Activated effector memory CD4-positive, alpha-beta T cell treated with Interleukin-2 at 50 U/mL for 16 hours (primary cell): ENCODE measurements at regions not wholly inside any gene's neighbourhood (a gene's known extent, or its start where the extent isn't known, plus 50 kb on each side); places are given as distances from the start of the nearest gene placed in this dataset.

ENCODE experiments used
- DNase-seq: peaks from one replicate; pipeline ENCODE4 v3.0.0-alpha.2; 2020

GRCh38 chr1:187336441-187337168 lies 507.9 kb downstream of the PLA2G4A start:
- DNase-seq = no peak

- no peak for DNase-seq
Observed at GRCh38 chr1:187338762-187339412, 510.1 kb downstream of the PLA2G4A start.

GRCh38 chr1:187342495-187342894 lies 513.7 kb downstream of the PLA2G4A start:
- no peak for DNase-seq

DNA sequence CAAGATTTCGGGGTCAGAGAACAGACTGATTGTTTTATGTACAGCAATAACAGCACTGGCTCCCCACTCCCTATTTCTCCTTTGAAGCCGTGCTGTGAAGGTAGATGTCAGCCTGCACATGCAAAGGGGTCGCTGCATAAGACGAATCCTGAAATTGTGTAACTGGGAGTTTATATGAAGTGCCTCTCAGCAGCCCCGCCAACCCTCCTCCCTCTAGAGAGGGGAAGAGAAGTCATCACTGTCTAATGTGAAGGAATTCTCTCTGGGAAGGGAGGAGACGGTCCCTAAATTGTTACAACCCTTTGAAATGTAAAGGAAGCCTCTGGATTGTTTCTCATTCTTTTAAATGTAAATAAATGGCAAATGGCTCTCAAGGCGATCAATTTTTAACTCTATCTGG lies 545.3 kb downstream of the PLA2G4A start:
- DNase-seq = no peak

GRCh38 chr1:187374742-187375141 lies 546.0 kb downstream of the PLA2G4A start:
- no peak for DNase-seq

DNA sequence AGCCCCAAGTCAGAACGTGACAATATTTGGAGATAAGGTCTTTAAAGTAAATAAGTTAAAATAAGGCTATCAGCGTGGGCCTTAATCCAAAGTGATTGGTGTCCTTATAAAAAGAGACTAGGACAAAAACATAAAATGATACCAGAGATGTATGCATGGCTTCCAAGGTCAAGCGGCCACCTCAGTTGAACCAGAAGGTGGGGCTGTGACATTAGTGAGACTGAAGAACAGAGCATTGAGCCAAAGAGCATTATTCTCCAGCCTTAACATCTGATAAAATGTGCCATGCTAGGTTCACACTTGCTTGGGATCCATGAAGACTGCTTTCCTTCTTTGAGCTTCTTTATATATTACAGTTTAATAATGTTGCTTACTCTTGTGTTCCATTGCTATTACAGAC lies 554.6 kb downstream of the PLA2G4A start:
- no peak for DNase-seq

DNA sequence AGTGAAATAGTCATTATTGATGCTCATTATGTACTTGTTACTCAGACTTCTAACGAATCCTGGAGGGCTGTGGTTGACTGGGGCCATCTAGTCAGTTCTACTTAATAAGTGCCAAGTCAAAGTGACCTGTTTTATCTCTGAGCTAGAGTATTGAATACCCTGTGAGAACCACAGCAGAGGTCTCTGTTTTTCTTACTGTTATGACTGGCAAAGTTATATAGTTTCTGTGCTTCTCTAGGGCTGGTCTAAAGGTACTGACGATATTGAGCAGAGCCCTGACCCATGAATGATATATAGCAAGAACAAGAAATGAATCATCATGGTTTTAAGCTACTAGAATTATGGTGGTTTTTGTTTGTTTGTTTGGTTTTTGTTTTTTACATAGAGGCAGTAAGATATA lies 555.8 kb downstream of the PLA2G4A start:
- no peak for DNase-seq

DNA sequence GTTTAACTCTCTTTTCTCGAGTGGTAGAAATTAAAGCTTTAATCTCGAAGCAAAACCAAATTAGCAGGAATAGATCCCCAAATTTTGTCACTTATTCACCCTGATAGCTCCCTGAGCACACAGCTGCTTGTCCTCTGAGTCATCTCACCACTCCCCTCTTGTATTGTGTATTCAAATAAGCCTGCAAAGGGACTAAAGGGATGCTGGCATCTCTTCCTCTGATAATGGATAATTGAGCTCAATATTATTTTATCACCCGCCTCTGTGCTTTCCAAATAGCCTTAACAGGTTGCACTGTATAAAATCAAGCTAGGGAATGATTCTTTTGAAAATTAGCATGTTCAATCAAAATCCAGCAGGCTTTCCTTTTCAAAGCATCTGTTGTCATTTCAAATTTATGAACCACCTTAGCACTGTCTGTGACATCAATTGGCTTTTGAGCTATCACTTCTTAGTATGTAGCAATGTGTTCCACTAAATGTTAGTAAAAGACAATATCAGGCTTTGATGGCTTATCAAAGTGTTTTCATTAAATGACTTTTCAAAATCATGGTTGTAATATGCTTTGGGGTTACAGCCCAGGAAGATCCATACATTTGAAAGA lies 561.6 kb downstream of the PLA2G4A start:
- no peak for DNase-seq

- DNase-seq = no peak
Observed at GRCh38 chr1:187396226-187396625, 567.5 kb downstream of the PLA2G4A start.

DNA sequence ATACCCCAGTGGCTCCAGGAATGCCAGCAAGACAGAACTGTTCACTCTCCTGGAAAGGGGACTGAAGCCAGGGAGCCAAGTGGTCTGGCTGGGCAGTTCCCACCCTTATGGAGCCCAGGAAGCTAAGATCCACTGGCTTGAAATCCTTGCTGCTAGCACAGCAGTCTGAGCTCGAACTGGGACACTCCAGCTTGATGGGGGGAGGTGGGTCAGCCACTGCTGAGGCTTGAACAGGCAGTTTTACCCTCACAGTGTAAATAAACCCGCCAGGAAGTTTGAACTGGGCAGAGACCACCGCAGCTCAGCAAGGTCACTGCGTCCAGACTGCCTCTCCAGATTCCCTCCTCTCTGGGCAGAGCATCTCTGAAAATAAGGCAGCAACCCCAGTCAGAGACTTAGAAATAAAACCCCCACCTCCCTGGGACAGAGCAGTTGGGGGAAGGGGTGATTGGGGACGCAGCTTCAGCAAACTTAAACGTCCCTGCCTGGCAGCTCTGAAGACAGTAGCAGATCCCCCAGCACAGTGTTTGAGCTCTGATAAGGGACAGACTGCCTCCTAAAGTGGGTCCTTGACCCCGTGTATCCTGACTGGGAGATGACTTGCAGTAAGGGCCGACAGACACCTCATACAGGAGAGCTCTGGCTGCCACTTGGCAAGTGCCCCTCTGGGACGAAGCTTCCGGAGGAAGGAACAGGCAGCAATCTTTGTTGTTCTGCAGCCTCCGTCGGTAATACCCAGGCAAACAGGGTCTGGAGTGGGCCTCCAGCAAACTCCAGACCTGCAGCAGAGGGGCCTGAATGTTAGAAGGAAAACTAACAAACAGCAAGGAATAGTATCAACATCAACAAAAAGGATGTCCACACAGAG lies 568.4 kb downstream of the PLA2G4A start:
- DNase-seq = no peak

- DNase-seq = no peak
Observed at GRCh38 chr1:187408212-187409004, 579.7 kb downstream of the PLA2G4A start.

DNA sequence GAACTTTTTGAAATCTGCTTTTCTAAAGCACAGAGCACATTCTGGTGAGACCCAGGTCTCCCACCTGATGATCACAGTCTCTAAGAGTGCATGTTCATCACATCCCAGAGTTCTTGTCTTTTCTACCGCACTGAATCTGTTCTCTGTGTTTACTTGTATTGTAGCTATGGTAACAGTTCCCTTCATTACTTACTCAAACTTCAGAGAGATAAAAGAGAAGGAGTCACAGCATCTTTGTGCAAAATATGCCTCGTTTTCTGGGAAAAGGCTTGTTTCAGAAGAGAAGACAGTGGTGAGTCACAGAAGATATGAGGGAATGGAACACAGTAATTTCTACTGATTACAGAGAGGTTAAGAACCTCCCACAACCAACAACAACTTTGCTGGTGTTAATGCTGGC lies 580.6 kb downstream of the PLA2G4A start:
- DNase-seq = no peak

GRCh38 chr1:187411118-187411517 lies 582.4 kb downstream of the PLA2G4A start:
- DNase-seq = no peak

DNA sequence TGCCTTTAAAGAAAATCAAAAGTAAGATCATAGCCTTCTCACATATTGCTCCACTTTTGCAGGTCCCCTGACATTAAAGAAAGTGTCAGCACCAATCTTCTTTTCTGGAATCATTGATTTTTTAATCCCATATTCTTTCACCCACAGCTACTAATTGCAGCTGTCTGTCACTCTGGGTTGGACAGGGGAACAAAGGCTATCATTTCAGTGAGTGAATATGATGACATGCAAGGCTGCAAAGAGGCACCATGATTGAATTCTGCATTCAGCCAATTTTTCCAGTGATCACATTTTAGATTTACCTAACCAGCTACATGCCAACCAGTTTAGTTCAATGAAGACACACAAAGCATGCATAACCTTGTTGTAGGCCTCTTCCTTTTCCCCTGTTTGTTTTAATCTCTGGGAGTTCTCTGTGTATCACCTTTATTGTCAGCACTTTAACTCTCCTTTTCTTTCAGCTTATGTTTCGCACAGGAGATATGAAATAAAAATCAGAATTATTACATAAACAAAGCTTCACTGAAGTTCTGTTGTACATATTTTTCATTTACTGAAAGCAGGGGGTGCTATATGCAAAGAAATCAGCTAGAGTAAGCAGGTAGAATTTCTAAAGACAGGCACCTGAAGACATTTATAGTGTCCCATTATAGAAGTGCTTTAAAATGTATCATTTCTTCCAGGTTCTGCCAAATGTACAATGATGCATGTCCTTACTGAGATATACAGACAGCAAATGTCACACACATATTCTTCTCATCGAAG lies 584.8 kb downstream of the PLA2G4A start:
- no peak for DNase-seq

DNA sequence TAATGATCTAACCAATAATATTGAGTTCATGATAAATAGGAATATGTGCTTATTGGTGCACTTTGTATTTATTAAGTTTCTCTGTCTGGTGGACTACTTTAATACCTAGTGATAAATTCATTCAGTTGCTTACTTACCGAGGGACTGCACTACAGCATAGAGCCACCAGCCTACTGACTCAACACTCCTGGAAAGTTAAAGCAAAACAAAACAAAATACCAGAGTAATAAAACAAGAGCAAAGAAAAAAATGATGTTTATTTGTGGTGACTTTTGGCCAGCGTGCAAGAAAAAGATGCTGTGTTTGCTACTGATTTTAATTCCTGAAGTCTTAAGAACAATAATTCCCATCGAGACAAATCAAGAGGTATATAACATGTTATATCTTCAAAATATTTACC lies 586.3 kb downstream of the PLA2G4A start:
- no peak for DNase-seq

DNA sequence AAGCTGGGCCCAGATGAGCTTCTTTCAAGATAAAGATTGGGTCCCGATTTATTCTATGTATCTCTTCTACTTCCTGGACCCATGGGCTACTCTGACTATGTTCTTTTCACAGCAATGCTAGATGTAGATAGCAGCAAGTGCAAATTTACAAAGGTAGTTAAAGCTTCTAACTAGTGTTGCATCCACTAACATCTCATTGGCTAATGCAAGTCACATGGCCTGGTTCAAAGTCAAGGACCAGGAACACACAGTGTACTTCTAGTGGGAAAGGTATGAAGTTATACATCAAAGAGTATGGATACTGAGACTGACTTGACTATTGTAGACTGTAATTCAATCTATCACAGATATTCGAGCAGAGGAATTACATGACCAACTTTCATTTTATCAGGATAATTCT lies 588.8 kb downstream of the PLA2G4A start:
- no peak for DNase-seq

DNA sequence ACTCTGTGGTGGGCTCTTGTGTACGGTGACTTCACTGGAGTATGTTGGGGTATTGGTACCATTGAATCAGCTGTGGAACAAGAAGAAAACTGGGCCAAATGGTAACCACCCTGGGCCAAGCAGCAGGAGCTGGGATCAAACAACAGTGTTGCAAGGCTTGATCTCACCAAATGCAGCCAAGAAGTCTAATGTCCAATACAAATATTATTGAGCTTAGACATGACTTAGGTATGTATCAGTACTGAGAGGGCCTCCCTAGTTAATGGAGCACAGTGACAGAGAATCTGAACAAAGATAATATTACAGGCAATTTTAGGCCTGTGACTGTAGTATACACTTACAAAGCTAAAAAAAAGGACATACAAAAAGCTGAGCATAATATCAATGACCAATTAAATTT lies 604.8 kb downstream of the PLA2G4A start:
- DNase-seq = no peak

DNA sequence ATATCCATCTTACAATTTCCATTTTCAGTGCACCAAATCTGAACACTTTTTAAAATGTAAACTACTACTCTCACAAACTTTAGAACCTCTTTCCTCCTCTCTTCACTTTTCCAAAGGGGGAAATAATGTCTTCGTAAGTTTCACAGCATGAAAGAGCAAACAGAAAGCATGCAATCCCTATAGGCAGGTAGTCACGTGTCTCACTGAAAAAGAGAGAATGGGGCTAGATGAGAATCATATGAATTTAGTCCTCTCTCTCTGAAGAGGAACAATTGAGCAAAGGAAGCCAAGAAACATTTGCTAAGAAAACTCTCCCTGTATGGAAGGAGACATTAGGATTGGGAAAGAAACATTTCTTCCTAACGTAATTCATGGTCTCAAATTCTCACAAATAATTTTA lies 613.9 kb downstream of the PLA2G4A start:
- DNase-seq = no peak

- DNase-seq = no peak
Observed at GRCh38 chr1:187443939-187444338, 615.2 kb downstream of the PLA2G4A start.

GRCh38 chr1:187445066-187445465 lies 616.3 kb downstream of the PLA2G4A start:
- DNase-seq = no peak

GRCh38 chr1:187451238-187451637 lies 622.5 kb downstream of the PLA2G4A start:
- DNase-seq = no peak

- no peak for DNase-seq
Observed at GRCh38 chr1:187454010-187454409, 625.3 kb downstream of the PLA2G4A start.
